T-helper 1 cell treated with Interleukin-12 subunit alpha and Interleukin-12 subunit beta and Interleukin-4 antibody, amounts not matched to agents 30 ng/mL and 1 ng/mL, for 36 hours (primary cell): ENCODE measurements at regions not wholly inside any gene's neighbourhood (a gene's known extent, or its start where the extent isn't known, plus 50 kb on each side); places are given as distances from the start of the nearest gene placed in this dataset.

Source experiments
- intact Hi-C: fragments of 100-400 bp; cut with micrococcal nuclease; formaldehyde crosslinking; loops from one replicate; pipeline ENCODE4 v1.15.1; 2024

- intact Hi-C loops, result no loop called here
Observed at GRCh38 chr3:22469995-22470394, 719.0 kb upstream of the ZNF385D start.

GRCh38 chr3:22471557-22471956 is 720.5 kb upstream of the ZNF385D start:
- intact Hi-C loops, result no loop called here

- intact Hi-C loops, result no loop called here
Observed at GRCh38 chr3:22474706-22475445, 723.9 kb upstream of the ZNF385D start.

GRCh38 chr3:22475665-22476240 is 724.7 kb upstream of the ZNF385D start:
- intact Hi-C loops, result no loop called here

GRCh38 chr3:22476976-22477375 is 726.0 kb upstream of the ZNF385D start:
- intact Hi-C loops, result no loop called here

GRCh38 chr3:22485954-22486353 is 717.2 kb upstream of the UBE2E2 start:
- intact Hi-C loops, result no loop called here

- intact Hi-C loops, result no loop called here
Observed at GRCh38 chr3:22490747-22491146, 712.4 kb upstream of the UBE2E2 start.

GRCh38 chr3:22491344-22491743 is 711.8 kb upstream of the UBE2E2 start:
- intact Hi-C loops, result no loop called here

- intact Hi-C loops, result no loop called here
Observed at GRCh38 chr3:22492342-22492741, 710.8 kb upstream of the UBE2E2 start.

GRCh38 chr3:22495241-22495640 is 707.9 kb upstream of the UBE2E2 start:
- intact Hi-C loops, result no loop called here

- intact Hi-C loops, result no loop called here
Observed at GRCh38 chr3:22495791-22496190, 707.3 kb upstream of the UBE2E2 start.

- intact Hi-C loops, result no loop called here
Observed at GRCh38 chr3:22496641-22497040, 706.5 kb upstream of the UBE2E2 start.

- intact Hi-C loops, result no loop called here
Observed at GRCh38 chr3:22506871-22507270, 696.3 kb upstream of the UBE2E2 start.

- intact Hi-C loops, result no loop called here
Observed at GRCh38 chr3:22507709-22508108, 695.4 kb upstream of the UBE2E2 start.

- intact Hi-C loops, result no loop called here
Observed at GRCh38 chr3:22523925-22524324, 679.2 kb upstream of the UBE2E2 start.

GRCh38 chr3:22526266-22526837 is 676.8 kb upstream of the UBE2E2 start:
- intact Hi-C loops, result no loop called here

- intact Hi-C loops, result no loop called here
Observed at GRCh38 chr3:22536541-22536940, 666.6 kb upstream of the UBE2E2 start.

- intact Hi-C loops, result no loop called here
Observed at GRCh38 chr3:22537560-22537959, 665.6 kb upstream of the UBE2E2 start.

GRCh38 chr3:22542311-22542710 is 660.8 kb upstream of the UBE2E2 start:
- intact Hi-C loops, result no loop called here

GRCh38 chr3:22555753-22556435 is 647.2 kb upstream of the UBE2E2 start:
- intact Hi-C loops, result no loop called here

GRCh38 chr3:22565393-22565792 is 637.7 kb upstream of the UBE2E2 start:
- intact Hi-C loops, result no loop called here

- intact Hi-C loops, result no loop called here
Observed at GRCh38 chr3:22568285-22568684, 634.8 kb upstream of the UBE2E2 start.
